ENCODE measurements at regions not wholly inside any gene's neighbourhood (a gene's known extent, or its start where the extent isn't known, plus 50 kb on each side); places are given as distances from the start of the nearest gene placed in this dataset.

- Histone ChIP-seq H3K9me3 (ENCODE audit: control insufficient read depth, low read depth, low read length) (no peaks in the 10 kb centered on the region), H3K4me2 (ENCODE audit: control insufficient read depth, extremely low read depth, insufficient read depth, low read depth, low read length) (no peak overlapping the region), H3K27me3 (ENCODE audit: control insufficient read depth, extremely low read depth, insufficient read depth, low read length) (peaks cover 6% of the 10 kb centered on the region), H3K27ac (ENCODE audit: control insufficient read depth, insufficient read depth, low read length) (no peak overlapping the region), H2AFZ (ENCODE audit: control insufficient read depth, low read length) (no peak overlapping the region), H4K20me1 (ENCODE audit: control insufficient read depth, extremely low read depth, insufficient read depth, low read length) (no peaks in the 10 kb centered on the region), H3K9me1 (ENCODE audit: control insufficient read depth, extremely low read depth, insufficient read depth, low read length) (no peaks in the 10 kb centered on the region), H3K36me3 (ENCODE audit: control insufficient read depth in 2 of 2, extremely low read depth in 1 of 2, insufficient read depth in 2 of 2, low read length in 2 of 2) (no peaks in the 10 kb centered on the region), H3K4me1 (ENCODE audit: control insufficient read depth, extremely low read depth, insufficient read depth, low read length) (no peaks in the 10 kb centered on the region), H3K4me3 (ENCODE audit: control insufficient read depth in 2 of 3, extremely low read depth in 1 of 3, insufficient read depth in 2 of 3, low read depth in 1 of 3, low read length in 3 of 3) (no peak overlapping the region), H3K9ac (ENCODE audit: control insufficient read depth, extremely low read depth, insufficient read depth, low read length) (no peak overlapping the region), H3K79me2 (ENCODE audit: control insufficient read depth, insufficient read depth, low read length) (no peaks in the 10 kb centered on the region)
- dilution Hi-C loops (cut with MboI; ENCODE audit: extremely low pct_ligation_motif_present, low sequenced_read_pairs): no loop called here
- TF ChIP-seq CTCF (optimal IDR thresholded peaks at IDR 0.05 in 1 of 3, IDR thresholded peaks at IDR 0.05 in 1 of 3, conservative IDR thresholded peaks at IDR 0.05 in 1 of 3; ENCODE audit: extremely low read depth in 1 of 3, insufficient read depth in 2 of 3, low read length in 3 of 3) (no peak), EZH2 (IDR thresholded peaks at IDR 0.05; ENCODE audit: low read length) (no peak)
- no peak for FAIRE-seq
- no peak for DNase-seq (ENCODE audit: low read depth, low spot score)
Observed at GRCh38 chr9:27835746-27836145, 262.5 kb upstream of the C9orf72 start.

GRCh38 chr9:27836661-27837401, 263.6 kb upstream of the C9orf72 start:
- DNase-seq (ENCODE audit: low read depth, low spot score): no peak
- no peak overlapping the region for H2AFZ ChIP-seq (ENCODE audit: control insufficient read depth, low read length)
- no peak overlapping the region for H3K4me2 ChIP-seq (ENCODE audit: control insufficient read depth, extremely low read depth, insufficient read depth, low read depth, low read length)
- peaks cover 6% of the 10 kb centered on the region for H3K27me3 ChIP-seq (ENCODE audit: control insufficient read depth, extremely low read depth, insufficient read depth, low read length)
- no peak for FAIRE-seq
- no peak overlapping the region for H3K27ac ChIP-seq (ENCODE audit: control insufficient read depth, insufficient read depth, low read length)
- H3K36me3 ChIP-seq (ENCODE audit: control insufficient read depth in 2 of 2, extremely low read depth in 1 of 2, insufficient read depth in 2 of 2, low read length in 2 of 2): no peaks in the 10 kb centered on the region
- H3K4me1 ChIP-seq (ENCODE audit: control insufficient read depth, extremely low read depth, insufficient read depth, low read length): no peaks in the 10 kb centered on the region
- no peaks in the 10 kb centered on the region for H3K9me3 ChIP-seq (ENCODE audit: control insufficient read depth, low read depth, low read length)
- H3K79me2 ChIP-seq (ENCODE audit: control insufficient read depth, insufficient read depth, low read length): no peaks in the 10 kb centered on the region
- no peak overlapping the region for H3K9ac ChIP-seq (ENCODE audit: control insufficient read depth, extremely low read depth, insufficient read depth, low read length)
- no peak for TF ChIP-seq CTCF (optimal IDR thresholded peaks at IDR 0.05 in 1 of 3, IDR thresholded peaks at IDR 0.05 in 1 of 3, conservative IDR thresholded peaks at IDR 0.05 in 1 of 3; ENCODE audit: extremely low read depth in 1 of 3, insufficient read depth in 2 of 3, low read length in 3 of 3)
- H3K4me3 ChIP-seq (ENCODE audit: control insufficient read depth in 2 of 3, extremely low read depth in 1 of 3, insufficient read depth in 2 of 3, low read depth in 1 of 3, low read length in 3 of 3): no peak overlapping the region
- H3K9me1 ChIP-seq (ENCODE audit: control insufficient read depth, extremely low read depth, insufficient read depth, low read length): no peaks in the 10 kb centered on the region
- no peaks in the 10 kb centered on the region for H4K20me1 ChIP-seq (ENCODE audit: control insufficient read depth, extremely low read depth, insufficient read depth, low read length)
- dilution Hi-C loops (cut with MboI; ENCODE audit: extremely low pct_ligation_motif_present, low sequenced_read_pairs): no loop called here

Measured in keratinocyte (primary cell).